MG63 (cell line): ENCODE measurements at regions not wholly inside any gene's neighbourhood (a gene's known extent, or its start where the extent isn't known, plus 50 kb on each side); places are given as distances from the start of the nearest gene placed in this dataset.

ENCODE experiments used
- DNase-seq: peaks from one replicate; pipeline ENCODE4 v3.0.0-alpha.2; 2020
- H3K27me3 ChIP-seq: fragments of 250-450 bp; sonication (Bioruptor Pico); 2 replicates; pipeline ENCODE4 v1.5.1; 2020; ENCODE audit warnings: mild to moderate bottlenecking, moderate library complexity
- H3K36me3 ChIP-seq: fragments of 250-450 bp; sonication (Bioruptor Pico); 2 replicates; pipeline ENCODE4 v1.5.1; 2020; ENCODE audit warnings: mild to moderate bottlenecking, moderate library complexity
- H3K4me3 ChIP-seq: fragments of 250-450 bp; sonication (Bioruptor Pico); 2 replicates; pipeline ENCODE4 v1.5.1; 2020; ENCODE audit warnings: mild to moderate bottlenecking, moderate library complexity
- H3K9me3 ChIP-seq: fragments of 250-450 bp; sonication (Bioruptor Pico); 2 replicates; pipeline ENCODE4 v1.5.1; 2020; ENCODE audit warnings: mild to moderate bottlenecking, moderate library complexity

GRCh38 chr10:25076506-25077177 lies 60.2 kb downstream of the THNSL1 start:
- H3K27me3 ChIP-seq: no peaks in the 10 kb centered on the region
- H3K4me3 ChIP-seq: no peak overlapping the region
- DNase-seq: no peak
- H3K36me3 ChIP-seq: no peaks in the 10 kb centered on the region
- no peaks in the 10 kb centered on the region for H3K9me3 ChIP-seq

- Histone ChIP-seq H3K36me3 (no peaks in the 10 kb centered on the region), H3K27me3 (no peaks in the 10 kb centered on the region), H3K9me3 (no peaks in the 10 kb centered on the region), H3K4me3 (no peak overlapping the region)
- DNase-seq: no peak
Measured at GRCh38 chr10:25078658-25079431, 62.4 kb downstream of the THNSL1 start.

- Histone ChIP-seq H3K4me3 (no peak overlapping the region), H3K9me3 (no peaks in the 10 kb centered on the region), H3K27me3 (peaks cover 2% of the 10 kb centered on the region; the same call in 1 of the 2 replicates), H3K36me3 (no peaks in the 10 kb centered on the region)
- peak; percentile 63 for DNase-seq
Measured at GRCh38 chr10:25080880-25081581, 64.6 kb downstream of the THNSL1 start.

- Histone ChIP-seq H3K36me3 (no peaks in the 10 kb centered on the region), H3K9me3 (no peaks in the 10 kb centered on the region), H3K27me3 (peaks cover 2% of the 10 kb centered on the region; the same call in 1 of the 2 replicates), H3K4me3 (no peak overlapping the region)
- no peak for DNase-seq
Measured at GRCh38 chr10:25082276-25083204, 66.1 kb downstream of the THNSL1 start.

DNA sequence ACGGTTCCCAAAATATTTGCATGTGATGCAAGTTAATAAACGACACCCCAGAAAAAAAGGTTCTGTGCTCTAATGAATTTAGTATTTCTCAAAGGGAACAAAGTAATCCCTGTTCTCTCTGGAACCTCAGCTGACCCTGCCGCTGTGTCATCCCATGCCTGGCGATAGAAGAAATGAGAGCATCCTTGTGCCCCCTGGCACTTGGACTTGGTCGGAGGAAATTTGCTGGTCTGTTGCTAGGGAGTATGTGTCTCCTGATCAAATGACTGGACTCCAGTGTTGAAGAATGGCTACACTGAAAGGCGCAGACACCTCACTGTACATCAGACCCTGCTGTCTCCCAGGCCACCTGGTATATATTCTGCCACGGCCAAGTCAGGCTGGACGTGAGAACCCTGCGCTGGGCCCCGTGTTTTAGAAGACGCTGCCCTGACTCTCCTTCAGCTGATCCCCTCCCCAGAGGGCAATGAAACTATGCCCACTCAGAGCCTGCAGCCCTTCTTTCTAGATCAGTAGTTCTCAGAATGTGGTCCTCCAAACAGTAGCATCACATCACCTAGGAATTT lies 67.2 kb downstream of the THNSL1 start:
- Histone ChIP-seq H3K9me3 (no peaks in the 10 kb centered on the region), H3K27me3 (peaks cover 2% of the 10 kb centered on the region; the same call in 1 of the 2 replicates), H3K4me3 (no peak overlapping the region), H3K36me3 (no peaks in the 10 kb centered on the region)
- DNase-seq: no peak

GRCh38 chr10:25084447-25084846 lies 68.0 kb downstream of the THNSL1 start:
- no peak overlapping the region for H3K4me3 ChIP-seq

DNA sequence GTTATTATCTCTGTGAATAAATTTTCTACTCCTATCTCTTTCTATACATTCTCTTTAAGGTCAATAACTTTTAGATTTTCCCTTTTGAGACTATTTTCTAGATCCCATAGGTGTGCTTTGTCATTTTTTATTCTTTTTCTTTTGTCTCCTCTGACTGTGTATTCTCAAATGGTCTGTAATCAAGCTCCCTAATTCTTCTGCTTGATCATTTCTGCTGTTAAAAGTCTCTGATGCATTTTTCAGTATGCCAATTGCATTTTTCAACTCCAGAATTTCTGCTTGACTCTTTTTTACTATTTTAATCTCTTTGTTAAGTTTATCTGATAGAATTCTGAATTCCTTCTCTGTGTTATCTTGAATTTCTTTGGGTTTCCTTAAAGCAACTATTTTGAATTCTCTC lies 78.2 kb downstream of the THNSL1 start:
- Histone ChIP-seq H3K4me3 (no peak overlapping the region), H3K36me3 (no peaks in the 10 kb centered on the region), H3K9me3 (peaks cover 4% of the 10 kb centered on the region; the same call in 1 of the 2 replicates), H3K27me3 (no peaks in the 10 kb centered on the region)
- no peak for DNase-seq

More at GRCh38 chr10:25084447-25084846, 68.0 kb downstream of the THNSL1 start:
- peaks cover 2% of the 10 kb centered on the region; the same call in 1 of the 2 replicates for H3K27me3 ChIP-seq
- no peaks in the 10 kb centered on the region for H3K36me3 ChIP-seq
- no peaks in the 10 kb centered on the region for H3K9me3 ChIP-seq
- no peak for DNase-seq

GRCh38 chr10:25097669-25098411 lies 77.0 kb upstream of the GPR158 start:
- Histone ChIP-seq H3K27me3 (no peaks in the 10 kb centered on the region), H3K36me3 (no peaks in the 10 kb centered on the region), H3K4me3 (no peak overlapping the region), H3K9me3 (peaks cover 2% of the 10 kb centered on the region; the same call in 1 of the 2 replicates)
- DNase-seq: no peak

GRCh38 chr10:25100141-25100540 lies 74.7 kb upstream of the GPR158 start:
- no peak for DNase-seq
- H3K4me3 ChIP-seq: no peak overlapping the region
- no peaks in the 10 kb centered on the region for H3K36me3 ChIP-seq
- H3K27me3 ChIP-seq: no peaks in the 10 kb centered on the region
- no peaks in the 10 kb centered on the region for H3K9me3 ChIP-seq

DNA sequence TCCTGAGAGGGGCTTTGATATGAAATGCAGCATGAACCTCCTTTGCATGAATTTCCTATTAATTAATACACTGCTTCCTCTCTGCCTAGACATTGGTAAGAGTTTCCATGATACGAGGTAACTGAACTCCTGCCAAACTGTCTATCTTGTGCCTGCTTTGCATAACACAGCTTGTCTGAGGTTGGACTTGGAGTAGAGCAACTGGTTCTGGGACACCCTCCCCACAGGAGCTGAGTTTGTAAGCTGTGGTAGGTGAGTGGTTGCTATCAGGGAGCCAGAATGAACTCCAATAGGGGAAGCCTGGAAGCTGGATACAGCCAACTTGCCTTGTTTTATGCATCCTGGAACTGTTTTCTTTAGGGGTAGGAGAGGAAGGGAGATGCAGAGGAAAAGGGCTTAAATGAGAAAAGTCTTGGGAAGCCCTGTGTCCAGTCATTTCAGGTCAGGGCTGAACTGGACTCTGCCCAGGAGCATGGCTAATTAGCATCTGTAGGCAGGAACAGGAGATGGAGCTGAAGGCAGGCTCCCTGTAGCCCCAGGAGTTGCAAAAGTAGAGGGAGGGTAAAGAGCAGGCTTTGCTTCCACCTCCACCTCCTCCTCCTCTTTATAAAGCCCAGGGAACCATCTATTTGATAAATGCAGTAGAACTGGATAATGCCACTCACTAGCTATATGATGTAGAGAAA lies 73.2 kb upstream of the GPR158 start:
- no peaks in the 10 kb centered on the region for H3K9me3 ChIP-seq
- no peaks in the 10 kb centered on the region for H3K27me3 ChIP-seq
- H3K36me3 ChIP-seq: no peaks in the 10 kb centered on the region
- no peak for DNase-seq
- H3K4me3 ChIP-seq: no peak overlapping the region

DNA sequence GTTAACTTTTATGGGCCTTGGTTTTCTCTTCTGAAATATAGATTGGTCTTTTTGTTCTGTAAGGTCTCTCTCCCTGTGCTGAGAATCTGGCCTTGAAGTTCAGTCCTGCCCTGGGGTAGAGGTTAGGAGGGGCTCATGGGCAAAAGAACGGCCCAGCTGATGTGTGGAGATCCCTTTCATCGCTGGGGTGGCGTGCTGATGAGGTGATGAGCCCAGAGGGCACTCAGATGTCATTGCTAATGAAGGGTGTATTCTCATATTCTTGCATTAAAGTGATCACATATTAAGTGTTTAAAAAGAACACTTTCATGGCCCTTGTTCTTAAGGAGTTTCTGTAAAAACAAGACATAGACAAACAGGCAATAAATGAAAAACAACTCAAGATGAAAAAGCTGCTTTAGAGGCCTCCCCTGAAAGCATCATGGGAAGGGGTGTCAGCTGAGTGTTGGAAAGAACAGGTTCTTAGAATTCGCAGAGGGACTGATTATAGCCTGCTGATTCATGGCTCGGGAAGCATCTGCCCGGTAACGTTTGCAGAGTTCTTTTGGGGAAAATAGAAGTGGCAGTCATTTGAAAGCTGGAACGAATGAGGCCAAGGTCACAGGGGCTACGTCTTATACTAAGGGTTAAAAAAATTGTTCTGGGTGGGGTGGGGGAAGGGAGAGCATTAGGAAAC lies 72.5 kb upstream of the GPR158 start:
- no peak for DNase-seq
- Histone ChIP-seq H3K36me3 (no peaks in the 10 kb centered on the region), H3K4me3 (no peak overlapping the region), H3K9me3 (no peaks in the 10 kb centered on the region), H3K27me3 (no peaks in the 10 kb centered on the region)

GRCh38 chr10:25103703-25104102 lies 71.1 kb upstream of the GPR158 start:
- no peaks in the 10 kb centered on the region for H3K9me3 ChIP-seq
- no peaks in the 10 kb centered on the region for H3K36me3 ChIP-seq
- H3K27me3 ChIP-seq: no peaks in the 10 kb centered on the region
- no peak for DNase-seq
- no peak overlapping the region for H3K4me3 ChIP-seq

- no peaks in the 10 kb centered on the region for H3K9me3 ChIP-seq
- H3K4me3 ChIP-seq: no peak overlapping the region
- DNase-seq: no peak
- no peaks in the 10 kb centered on the region for H3K36me3 ChIP-seq
- H3K27me3 ChIP-seq: no peaks in the 10 kb centered on the region
Measured at GRCh38 chr10:25104441-25104840, 70.4 kb upstream of the GPR158 start.

- no peak for DNase-seq
- no peak overlapping the region for H3K4me3 ChIP-seq
- no peaks in the 10 kb centered on the region for H3K27me3 ChIP-seq
Measured at GRCh38 chr10:25105262-25105661, 69.5 kb upstream of the GPR158 start.

More at GRCh38 chr10:25105262-25105661, 69.5 kb upstream of the GPR158 start:
- H3K9me3 ChIP-seq: no peaks in the 10 kb centered on the region
- no peaks in the 10 kb centered on the region for H3K36me3 ChIP-seq
